ENCODE measurements at regions not wholly inside any gene's neighbourhood (a gene's known extent, or its start where the extent isn't known, plus 50 kb on each side); places are given as distances from the start of the nearest gene placed in this dataset.

DNA sequence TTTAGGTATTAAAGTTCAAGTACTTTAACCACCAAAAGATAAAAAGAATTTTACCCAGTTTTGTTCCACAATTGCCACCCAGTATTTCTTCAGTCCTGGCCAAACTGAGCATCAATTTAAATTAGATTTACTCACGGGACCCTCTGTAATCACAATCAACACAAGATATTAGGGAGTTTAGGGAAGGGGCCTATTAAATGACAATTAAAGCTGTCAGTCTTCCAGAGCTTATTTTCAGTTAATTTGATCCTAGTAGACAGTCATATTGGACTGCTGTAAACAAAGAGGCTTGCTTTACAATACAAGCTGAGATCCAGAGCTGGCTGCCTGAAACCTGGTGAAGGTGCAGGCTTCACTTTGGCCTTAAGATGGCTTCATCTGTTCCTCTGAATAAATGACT is 321.2 kb upstream of the NBEA start:
- no peak overlapping the region for H2AK5ac ChIP-seq (ENCODE audit: insufficient read length, low read length)
- H3K9ac ChIP-seq (ENCODE audit: extremely low read depth, insufficient read length, low read length), result no peak overlapping the region
- no peak overlapping the region for H3K27ac ChIP-seq (ENCODE audit: insufficient read length, low read depth, low read length)
- H4K5ac ChIP-seq (ENCODE audit: insufficient read length, low read depth, low read length), result no peak overlapping the region
- no peak overlapping the region for H3K4me2 ChIP-seq (ENCODE audit: insufficient read depth, insufficient read length, low read length)
- H2BK15ac ChIP-seq (ENCODE audit: low read depth, low read length), result no peak overlapping the region
- no peak overlapping the region for H3K56ac ChIP-seq (ENCODE audit: insufficient read length, low read depth, low read length)
- DNase-seq, result no peak
- H3K14ac ChIP-seq (ENCODE audit: insufficient read depth, low read length), result no peak overlapping the region
- no peaks in the 10 kb centered on the region for H3K23me2 ChIP-seq (ENCODE audit: insufficient read length, low read depth, low read length, poor library complexity, severe bottlenecking)
- no peak overlapping the region for H3K18ac ChIP-seq (ENCODE audit: insufficient read length, low read depth, low read length)
- no peaks in the 10 kb centered on the region for H3K27me3 ChIP-seq (ENCODE audit: insufficient read depth, low read length)
- H3K27me3 Mint-ChIP-seq (ENCODE audit: low read depth), result no peaks in the 10 kb centered on the region
- H2BK12ac ChIP-seq (ENCODE audit: insufficient read length, low read depth, low read length), result no peak overlapping the region
- H3K36me3 Mint-ChIP-seq (ENCODE audit: insufficient read depth in 1 of 3, low read depth in 3 of 3), result no peaks in the 10 kb centered on the region
- no peak overlapping the region for H4K8ac ChIP-seq (replicated peaks; ENCODE audit: insufficient read length, low read depth, low read length)
- H3K79me1 ChIP-seq (ENCODE audit: insufficient read depth, low read depth, low read length, poor library complexity, severe bottlenecking), result no peaks in the 10 kb centered on the region
- H3K4me3 Mint-ChIP-seq, result no peak overlapping the region
- peaks cover 15 to 16% of the 10 kb centered on the region in 2 experiments for H3K4me1 Mint-ChIP-seq
- no peak overlapping the region for H3T11ph ChIP-seq (ENCODE audit: low read length)
- H3K79me2 ChIP-seq (ENCODE audit: insufficient read depth, low read length), result no peaks in the 10 kb centered on the region
- WGBS (ENCODE audit: extremely low coverage, insufficient read length, low lambda C conversion rate), result no CpG with 5 or more reads among the region's 1 CpG
- no peak overlapping the region for H4K91ac ChIP-seq (ENCODE audit: insufficient read length, low read depth, low read length)
- H3K27ac Mint-ChIP-seq, result no peak overlapping the region; a peak in 1 of 7 replicates
- H2BK5ac ChIP-seq (ENCODE audit: insufficient read length, low read length), result no peak overlapping the region
- H3K9me3 ChIP-seq (ENCODE audit: control insufficient read depth, low read depth, low read length), result no peaks in the 10 kb centered on the region
- TF ChIP-seq, protein P1, sequence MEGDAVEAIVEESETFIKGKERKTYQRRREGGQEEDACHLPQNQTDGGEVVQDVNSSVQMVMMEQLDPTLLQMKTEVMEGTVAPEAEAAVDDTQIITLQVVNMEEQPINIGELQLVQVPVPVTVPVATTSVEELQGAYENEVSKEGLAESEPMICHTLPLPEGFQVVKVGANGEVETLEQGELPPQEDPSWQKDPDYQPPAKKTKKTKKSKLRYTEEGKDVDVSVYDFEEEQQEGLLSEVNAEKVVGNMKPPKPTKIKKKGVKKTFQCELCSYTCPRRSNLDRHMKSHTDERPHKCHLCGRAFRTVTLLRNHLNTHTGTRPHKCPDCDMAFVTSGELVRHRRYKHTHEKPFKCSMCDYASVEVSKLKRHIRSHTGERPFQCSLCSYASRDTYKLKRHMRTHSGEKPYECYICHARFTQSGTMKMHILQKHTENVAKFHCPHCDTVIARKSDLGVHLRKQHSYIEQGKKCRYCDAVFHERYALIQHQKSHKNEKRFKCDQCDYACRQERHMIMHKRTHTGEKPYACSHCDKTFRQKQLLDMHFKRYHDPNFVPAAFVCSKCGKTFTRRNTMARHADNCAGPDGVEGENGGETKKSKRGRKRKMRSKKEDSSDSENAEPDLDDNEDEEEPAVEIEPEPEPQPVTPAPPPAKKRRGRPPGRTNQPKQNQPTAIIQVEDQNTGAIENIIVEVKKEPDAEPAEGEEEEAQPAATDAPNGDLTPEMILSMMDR (conservative IDR thresholded peaks at IDR 0.05), result no peak
- no peak overlapping the region for H3K4ac ChIP-seq (ENCODE audit: low read depth, low read length)
- H2BK20ac ChIP-seq (ENCODE audit: low read depth, low read length, poor library complexity, severe bottlenecking), result no peak overlapping the region
- no peak overlapping the region for H2BK120ac ChIP-seq (ENCODE audit: low read depth, low read length, poor library complexity, severe bottlenecking)
- H3K4me1 ChIP-seq (ENCODE audit: insufficient read depth, low read length), result peaks cover 5% of the 10 kb centered on the region; the same call in 1 of the 2 replicates
- H4K20me1 ChIP-seq (ENCODE audit: control insufficient read depth, insufficient read depth, insufficient read length), result no peaks in the 10 kb centered on the region
- H3K9me3 Mint-ChIP-seq, result no peaks in the 10 kb centered on the region
- no peak overlapping the region for H3K23ac ChIP-seq (ENCODE audit: insufficient read length, low read depth, low read length)
- no peak overlapping the region for H2AFZ ChIP-seq (ENCODE audit: low read length)

Data from H9 (cell line).